GM18870 (cell line): ENCODE measurements at regions not wholly inside any gene's neighbourhood (a gene's known extent, or its start where the extent isn't known, plus 50 kb on each side); places are given as distances from the start of the nearest gene placed in this dataset.

Experiments used
- ATAC-seq: cut with Tn5 transposase; IDR thresholded peaks from one replicate; pipeline ENCODE4 v1.9.1; 2021; ENCODE audit warnings: moderate library complexity; ENCODE audit not compliant: unreplicated experiment

GRCh38 chr5:116389601-116390000, 185.0 kb downstream of the SEMA6A start:
- no peak for ATAC-seq

- ATAC-seq = no peak
Measured at GRCh38 chr5:116388564-116389258, 185.9 kb downstream of the SEMA6A start.

- no peak for ATAC-seq
Measured at GRCh38 chr5:116387738-116388137, 186.9 kb downstream of the SEMA6A start.

- no peak for ATAC-seq
Measured at GRCh38 chr5:116386633-116387032, 188.0 kb downstream of the SEMA6A start.

- ATAC-seq = no peak
Measured at GRCh38 chr5:116382874-116383266, 191.8 kb downstream of the SEMA6A start.

- ATAC-seq = no peak
Measured at GRCh38 chr5:116382032-116382873, 192.4 kb downstream of the SEMA6A start.

GRCh38 chr5:116381201-116381600, 193.4 kb downstream of the SEMA6A start:
- no peak for ATAC-seq

- no peak for ATAC-seq
Measured at GRCh38 chr5:116380621-116381020, 194.0 kb downstream of the SEMA6A start.

GRCh38 chr5:116379306-116379705, 195.3 kb downstream of the SEMA6A start:
- ATAC-seq = no peak

GRCh38 chr5:116378777-116379121, 195.9 kb downstream of the SEMA6A start:
- no peak for ATAC-seq

GRCh38 chr5:116378007-116378776, 196.4 kb downstream of the SEMA6A start:
- ATAC-seq = no peak

GRCh38 chr5:116377276-116378006, 197.2 kb downstream of the SEMA6A start:
- ATAC-seq = no peak

- ATAC-seq = no peak
Measured at GRCh38 chr5:116375926-116376325, 198.7 kb downstream of the SEMA6A start.

GRCh38 chr5:116374434-116374852, 200.2 kb downstream of the SEMA6A start:
- ATAC-seq = peak; percentile 71

- no peak for ATAC-seq
Measured at GRCh38 chr5:116372931-116373597, 201.6 kb downstream of the SEMA6A start.

GRCh38 chr5:116371935-116372334, 202.7 kb downstream of the SEMA6A start:
- no peak for ATAC-seq

- ATAC-seq = peak; percentile 37
Measured at GRCh38 chr5:116371431-116371830, 203.2 kb downstream of the SEMA6A start.

- ATAC-seq = no peak
Measured at GRCh38 chr5:116370886-116371285, 203.7 kb downstream of the SEMA6A start.

- ATAC-seq = no peak
Measured at GRCh38 chr5:116370149-116370548, 204.5 kb downstream of the SEMA6A start.

GRCh38 chr5:116365006-116365496, 209.6 kb downstream of the SEMA6A start:
- peak; percentile 77 for ATAC-seq
